GM04504 (cell line): ENCODE measurements at regions not wholly inside any gene's neighbourhood (a gene's known extent, or its start where the extent isn't known, plus 50 kb on each side); places are given as distances from the start of the nearest gene placed in this dataset.

Experiments used
- DNase-seq: peaks from one replicate; pipeline ENCODE4 v3.0.0-alpha.2; 2012; ENCODE audit warnings: low read depth

DNA sequence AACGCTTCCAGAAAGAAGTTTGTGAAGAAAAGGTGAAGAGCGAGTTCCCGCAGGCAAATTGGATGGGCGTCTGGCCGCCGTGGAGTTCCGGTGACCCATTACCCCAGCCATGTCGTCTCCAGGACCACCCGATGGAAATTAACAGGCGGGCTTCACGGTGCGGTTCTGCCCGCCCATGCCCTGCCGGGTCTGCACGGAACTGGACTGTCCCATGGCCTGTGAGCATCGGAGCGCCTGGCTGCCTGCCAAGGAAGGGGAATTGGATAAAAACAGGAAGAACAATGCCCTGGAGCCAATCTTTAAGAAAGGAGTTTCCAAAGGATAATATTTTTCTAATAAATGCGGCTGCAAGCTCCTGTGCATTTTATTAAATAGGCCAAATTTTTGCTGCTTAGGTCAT lies 319.8 kb upstream of the SLC7A11 start:
- DNase-seq, result no peak

DNA sequence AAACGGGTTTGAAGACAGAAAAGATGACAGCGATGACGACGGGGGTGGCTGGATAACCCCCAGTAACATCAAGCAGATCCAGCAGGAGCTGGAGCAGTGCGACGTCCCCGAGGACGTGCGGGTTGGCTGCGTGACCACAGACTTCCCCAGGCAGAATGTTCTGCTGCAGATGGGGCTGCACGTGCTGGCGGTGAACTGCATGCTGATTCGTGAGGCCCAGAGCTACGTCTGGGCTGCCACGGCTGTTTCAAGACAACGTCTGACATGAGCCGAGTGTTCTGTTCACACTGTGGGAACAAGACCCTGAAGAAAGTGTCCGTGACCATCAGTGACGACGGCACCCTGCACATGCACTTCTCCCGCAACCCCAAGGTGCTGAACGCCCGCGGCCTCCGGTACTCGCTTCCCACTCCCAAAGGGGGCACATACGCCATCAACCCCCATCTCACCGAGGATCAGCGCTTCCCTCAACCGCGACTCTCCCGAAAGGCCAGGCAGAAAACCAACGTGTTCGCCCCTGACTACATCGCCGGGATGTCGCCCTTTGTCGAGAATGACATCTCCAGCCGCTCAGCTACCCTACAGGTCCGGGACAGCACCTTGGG lies 319.2 kb upstream of the SLC7A11 start:
- no peak for DNase-seq

DNA sequence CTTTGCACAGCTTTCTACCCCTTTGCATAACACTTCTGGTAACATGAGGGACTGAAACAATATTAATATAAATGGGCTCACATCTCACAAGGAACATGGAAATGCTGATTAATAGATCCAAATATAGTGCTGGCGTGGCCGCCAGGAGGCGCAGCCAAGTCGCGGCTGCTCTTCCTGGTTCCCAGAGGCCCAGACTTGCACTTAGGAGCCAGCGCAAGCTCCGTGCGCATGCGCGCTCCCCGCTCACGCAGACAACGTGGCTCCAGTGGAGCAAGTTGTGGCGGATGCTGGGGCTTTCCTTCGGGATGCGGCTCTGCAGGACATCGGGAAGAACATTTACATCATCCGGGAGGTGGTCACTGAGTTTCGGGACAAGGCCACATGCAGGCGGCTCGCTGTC lies 318.3 kb upstream of the SLC7A11 start:
- no peak for DNase-seq

DNA sequence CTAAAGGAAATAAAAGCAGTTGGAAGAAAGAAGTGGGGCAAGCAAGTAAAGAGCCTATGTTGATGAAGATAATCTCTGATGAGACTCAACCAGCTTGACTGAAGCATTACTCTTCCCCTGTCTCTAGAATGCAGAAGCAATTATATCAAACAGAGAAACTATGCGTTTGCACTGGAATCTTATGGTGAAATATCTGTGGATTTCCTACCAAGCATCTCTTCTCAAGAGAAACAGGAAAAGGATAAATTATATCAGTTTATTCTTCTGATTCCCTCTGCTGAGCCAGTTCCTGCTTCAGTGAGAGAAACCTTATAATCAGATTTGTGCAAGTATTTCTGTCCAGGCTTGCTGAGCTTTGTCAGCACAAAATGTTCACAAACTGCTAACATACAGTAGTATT lies 316.7 kb upstream of the SLC7A11 start:
- DNase-seq, result no peak

DNA sequence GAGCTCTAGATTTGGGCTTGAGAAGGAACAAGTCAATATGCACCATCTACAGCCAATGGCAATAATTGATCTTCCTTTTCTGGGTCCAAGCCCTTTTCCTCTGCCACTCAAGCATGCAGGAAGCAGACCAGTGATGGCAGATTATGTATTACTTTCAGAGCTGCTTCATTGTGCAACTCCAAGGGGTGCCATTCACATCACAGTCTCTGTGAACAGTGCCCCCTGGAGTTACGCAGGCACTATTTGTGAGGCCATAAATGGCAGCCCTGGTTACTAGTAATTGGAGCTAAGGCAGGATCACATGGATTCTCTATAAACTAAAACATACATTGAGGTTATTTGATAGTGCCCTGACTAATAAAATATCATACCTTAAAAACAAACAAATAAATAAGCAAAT lies 313.4 kb upstream of the SLC7A11 start:
- no peak for DNase-seq

DNA sequence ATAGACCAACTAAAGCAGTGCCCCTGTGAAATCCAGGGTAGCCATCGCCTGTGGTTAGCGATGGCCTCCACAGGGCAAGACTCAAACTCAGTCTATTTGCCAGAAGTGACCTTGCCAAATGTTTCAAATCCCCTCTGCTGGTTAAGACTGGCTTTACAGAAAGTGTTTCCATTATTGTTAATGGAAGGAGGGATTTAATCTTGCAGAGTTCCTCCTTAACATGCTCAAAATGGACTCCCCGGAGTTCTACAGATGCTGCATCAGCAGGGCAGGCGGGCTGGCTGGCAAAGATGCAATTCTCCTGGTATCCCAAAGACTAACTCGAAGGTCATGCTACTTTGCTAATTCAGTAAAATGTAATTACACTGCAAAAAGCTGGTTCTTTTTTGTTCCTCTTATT lies 313.0 kb upstream of the SLC7A11 start:
- DNase-seq, result no peak

DNA sequence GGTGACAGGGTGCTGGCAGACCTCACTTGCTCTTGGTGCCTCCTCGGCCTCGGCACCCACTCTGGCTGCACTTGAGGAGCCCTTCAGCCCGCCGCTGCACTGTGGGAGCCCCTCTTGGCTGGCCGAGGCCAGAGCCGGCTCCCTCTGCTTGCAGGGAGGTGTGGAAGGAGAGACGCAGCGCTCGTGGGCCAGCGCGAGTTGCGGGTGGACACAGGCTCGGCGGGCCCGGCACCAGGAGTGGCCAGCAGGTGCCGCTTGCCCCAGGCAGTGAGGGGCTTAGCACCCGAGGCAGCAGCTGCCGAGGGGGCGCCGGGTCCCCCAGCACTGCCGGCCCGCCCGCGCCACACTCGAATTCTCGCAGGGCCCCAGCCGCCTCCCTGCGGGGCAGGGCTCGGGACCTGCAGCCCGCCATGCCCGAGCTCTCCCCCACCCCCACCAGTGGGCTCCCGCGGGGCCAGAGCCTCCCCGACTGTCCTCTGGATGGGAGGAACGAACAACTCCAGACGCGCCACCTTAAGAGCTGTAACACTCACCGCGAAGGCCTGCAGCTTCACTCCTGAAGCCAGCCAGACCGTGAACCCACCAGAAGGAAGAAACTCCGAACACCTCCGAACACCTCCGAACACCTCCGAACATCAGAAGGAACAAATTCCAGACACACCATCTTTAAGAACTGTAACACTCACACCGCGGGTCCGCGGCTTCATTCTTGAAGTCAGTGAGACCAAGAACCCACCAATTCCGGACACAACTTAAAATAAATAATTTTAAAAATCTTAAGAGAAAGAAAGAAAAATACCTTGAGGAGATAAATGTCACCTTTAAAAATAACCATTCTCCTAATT lies 311.1 kb upstream of the SLC7A11 start:
- no peak for DNase-seq

DNA sequence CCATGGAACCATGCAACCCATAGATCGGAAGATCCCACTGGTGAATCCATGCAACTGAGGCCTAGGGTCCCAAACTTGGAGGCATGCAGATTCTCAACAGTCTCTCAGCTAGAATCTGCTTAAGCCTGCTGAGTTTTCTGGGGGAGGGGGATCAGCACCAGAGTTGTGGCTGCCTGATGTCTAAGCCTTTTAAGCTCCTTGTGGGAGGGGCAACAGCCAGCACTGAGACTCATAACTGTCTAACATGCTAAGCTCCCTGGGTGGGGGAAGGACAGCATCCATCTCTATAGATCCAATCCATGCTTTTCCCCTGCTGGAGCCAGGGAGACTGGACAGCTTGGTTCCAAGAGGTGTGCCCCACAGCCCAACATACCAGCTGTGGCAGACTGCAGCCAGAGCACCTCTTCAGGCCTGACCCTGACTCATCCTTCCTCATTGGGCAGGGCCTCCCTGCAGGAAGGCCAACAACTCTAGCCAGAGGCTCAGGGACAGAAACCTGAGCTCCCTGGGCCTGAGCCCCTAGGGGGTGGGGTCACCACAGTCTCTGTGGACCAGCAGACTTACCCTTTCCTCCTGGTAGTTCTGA lies 300.1 kb upstream of the SLC7A11 start:
- DNase-seq, result no peak

DNA sequence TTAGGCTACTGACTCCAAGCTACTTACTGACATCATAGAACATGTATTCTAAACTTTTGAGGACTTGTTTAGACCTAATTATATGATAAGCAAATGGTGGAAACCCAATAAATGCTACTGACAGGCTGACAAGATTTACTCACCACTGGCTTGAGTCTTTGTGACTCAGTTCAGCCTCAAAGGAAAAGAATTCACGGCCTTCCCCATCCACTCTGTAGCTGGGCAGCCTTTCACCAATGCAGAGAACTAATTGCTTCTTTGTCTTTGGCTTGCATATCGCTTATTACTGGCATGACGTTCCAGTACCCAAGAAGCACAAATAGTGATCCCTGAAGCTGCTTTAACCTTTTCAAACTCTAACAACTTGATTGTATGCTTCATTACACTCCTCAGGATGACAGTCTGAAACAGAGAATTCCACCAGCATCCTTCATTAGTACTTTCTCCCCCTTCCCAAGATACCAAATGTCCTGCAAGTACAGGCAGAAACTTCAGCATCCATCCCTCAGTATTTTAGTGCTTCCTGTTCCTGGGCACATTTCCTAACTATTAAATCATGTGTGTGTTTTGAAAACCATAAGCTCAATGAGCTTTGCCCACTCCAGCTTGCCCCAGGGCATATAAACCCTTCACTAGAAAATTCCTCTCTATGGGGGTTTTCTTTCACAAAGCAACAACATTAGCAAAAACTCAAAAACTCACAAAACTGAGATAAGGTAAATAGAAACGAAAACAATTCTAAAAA lies 298.1 kb upstream of the SLC7A11 start:
- peak; percentile 62 for DNase-seq

DNA sequence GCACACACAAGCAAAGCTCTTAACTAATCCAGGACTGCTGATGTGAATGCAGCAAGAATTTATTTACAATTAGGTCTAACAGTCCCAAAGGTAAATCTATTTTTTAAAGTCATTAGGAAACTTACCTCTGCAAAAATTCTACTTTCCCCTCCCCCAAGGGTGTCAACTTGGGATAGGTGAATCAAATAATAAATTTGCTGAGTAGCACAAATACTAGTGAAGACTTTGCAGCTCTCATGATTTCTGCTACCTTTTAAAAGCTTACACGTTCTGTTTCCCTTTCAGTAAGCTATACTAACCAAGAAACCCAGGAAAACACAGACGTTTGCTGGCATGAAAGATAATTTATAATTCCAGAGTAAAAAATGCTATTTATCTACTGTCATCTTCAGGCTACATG lies 296.6 kb upstream of the SLC7A11 start:
- DNase-seq, result no peak

DNA sequence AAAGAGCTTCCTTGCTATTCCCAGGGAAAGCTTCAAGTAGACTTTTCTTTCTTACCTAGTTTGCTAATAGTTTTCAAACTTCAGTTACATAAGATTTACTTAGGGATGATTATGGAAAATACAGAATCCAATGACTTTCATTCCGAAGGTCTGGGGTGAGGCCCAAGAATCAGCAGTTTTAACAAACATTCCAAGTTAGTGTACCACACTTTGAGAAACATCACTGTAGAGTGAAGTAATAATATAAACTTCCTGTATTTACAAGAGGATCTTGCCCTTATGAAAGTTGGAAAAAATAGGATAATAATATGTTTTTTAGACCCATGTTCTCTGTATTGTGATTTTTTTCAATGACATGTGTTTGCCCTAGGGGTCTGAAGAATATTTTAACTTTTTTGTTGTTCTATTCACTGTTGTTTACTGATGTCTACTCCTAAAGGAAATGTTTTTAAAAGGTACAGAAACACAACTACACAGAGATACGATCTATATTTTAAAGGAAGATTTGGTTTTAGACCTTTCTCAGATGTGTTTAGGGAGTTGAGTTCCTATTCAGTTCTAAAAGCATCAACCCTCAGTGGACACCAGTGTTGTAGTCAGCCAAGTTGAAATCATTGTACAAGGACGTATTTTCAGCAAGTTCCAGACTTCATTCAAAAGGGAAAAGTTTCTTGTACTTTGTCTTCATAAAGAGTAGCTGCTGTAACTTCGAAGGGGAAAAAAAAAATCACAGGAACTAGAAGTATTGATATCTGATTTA lies 295.8 kb upstream of the SLC7A11 start:
- no peak for DNase-seq

DNA sequence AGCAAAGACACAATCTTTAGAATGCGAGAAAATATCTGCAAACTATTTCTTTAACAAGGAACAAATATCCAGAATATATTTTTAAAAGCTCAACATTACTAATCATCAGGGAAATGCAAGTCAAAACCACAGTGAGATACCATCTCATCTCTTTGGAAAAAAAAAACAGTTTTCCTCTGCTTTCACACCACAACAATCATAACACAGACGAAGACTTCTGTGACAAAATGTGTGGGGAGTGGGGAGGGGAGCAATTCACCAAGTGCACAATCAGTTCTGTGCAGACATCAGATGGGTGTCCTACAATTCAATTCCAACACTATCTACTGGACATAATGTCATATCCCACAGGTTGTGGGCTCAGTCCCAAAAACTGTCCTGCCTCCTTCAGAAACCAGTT lies 293.2 kb upstream of the SLC7A11 start:
- DNase-seq, result no peak

DNA sequence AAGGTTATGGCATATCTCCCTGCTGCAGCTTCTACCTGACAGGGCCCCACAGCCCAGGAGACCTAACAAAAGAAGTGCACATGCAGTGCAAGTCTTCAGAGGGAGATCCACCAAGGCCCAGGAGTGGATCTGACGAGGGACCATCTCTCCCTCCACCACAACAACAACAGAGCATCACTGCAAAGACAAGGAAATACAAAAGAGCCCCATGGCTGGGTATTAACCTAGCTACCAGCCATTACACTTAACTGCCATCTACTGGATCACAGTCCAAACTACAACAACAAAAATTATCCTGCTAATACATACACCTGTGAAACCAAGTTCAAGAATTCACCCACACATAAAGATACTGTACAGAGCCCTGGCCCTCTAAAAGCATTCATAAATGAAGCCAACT lies 280.2 kb upstream of the SLC7A11 start:
- DNase-seq, result no peak

DNA sequence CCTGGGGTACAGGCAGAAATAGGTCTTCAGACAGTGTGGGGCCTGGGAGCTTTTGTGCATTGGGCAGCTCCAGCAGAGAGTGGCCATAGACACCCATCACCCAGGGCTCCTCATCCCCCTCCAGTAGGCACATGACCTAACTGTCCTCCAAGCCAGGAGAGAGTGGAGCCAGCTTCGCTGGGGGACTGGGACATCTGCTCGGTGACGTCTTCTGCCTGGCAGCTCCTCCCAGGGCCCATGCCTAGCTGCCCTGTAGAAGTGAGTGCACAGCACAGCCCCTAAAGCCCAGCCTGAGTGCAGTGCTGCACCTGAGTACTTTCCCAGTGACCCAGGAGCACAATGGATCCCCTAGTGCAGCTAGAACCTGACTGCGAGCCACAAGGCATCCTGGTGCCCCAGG lies 279.7 kb upstream of the SLC7A11 start:
- DNase-seq, result no peak

DNA sequence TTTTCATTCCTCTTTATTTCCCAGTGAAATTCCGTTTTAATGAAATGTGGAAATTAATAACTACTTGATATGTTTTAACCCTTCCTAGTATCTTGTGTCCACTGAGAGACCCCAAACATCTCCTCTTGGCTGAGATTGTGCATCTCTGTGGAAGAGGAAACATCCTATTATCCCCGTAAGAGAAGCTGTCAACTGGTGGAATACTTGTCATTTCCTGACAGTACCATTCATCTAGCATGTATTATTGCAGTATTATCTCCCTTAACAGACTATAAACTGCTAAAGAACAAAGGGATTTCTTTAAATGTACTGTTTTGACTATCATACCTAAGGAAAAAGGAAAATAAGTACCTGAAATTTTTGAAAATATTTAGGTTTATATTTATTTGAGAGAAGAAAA lies 277.3 kb upstream of the SLC7A11 start:
- no peak for DNase-seq

DNA sequence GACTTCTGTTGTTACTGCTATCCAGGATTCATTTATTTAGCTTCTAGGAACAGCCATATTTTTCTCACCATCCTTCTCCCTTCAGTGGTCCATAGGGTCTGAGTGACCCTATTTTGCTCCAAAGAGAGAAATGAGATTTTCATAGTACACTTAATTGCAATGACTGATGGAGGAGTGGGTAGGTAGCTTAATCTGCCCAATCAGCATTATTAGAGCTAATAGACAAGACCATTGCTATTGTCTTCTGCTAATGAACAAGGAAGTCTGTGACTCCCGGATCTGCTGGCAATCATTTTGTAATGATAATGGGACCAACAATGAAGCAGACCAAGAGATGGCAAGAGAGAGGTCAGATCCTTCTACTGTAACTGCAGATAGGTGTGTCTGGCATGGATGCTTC lies 271.4 kb upstream of the SLC7A11 start:
- DNase-seq, result no peak

DNA sequence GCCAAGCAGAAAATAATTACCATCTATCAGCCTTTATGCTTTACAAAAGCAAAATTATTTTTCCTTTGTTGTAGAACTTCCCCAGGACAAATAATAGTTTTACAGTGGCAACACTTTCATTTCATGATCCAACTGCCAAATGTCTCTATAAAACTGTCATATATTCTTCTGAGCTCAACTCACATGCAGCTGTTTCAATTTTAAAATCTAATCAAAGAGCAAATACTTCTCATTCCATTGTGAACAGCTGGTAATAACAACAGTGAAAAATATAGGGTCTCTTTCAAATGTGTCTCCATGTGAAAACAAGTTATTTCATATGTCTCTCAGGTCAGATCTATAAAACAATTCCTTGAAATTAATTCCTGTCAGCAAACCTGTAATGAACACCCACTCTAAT lies 270.6 kb upstream of the SLC7A11 start:
- DNase-seq, result no peak

DNA sequence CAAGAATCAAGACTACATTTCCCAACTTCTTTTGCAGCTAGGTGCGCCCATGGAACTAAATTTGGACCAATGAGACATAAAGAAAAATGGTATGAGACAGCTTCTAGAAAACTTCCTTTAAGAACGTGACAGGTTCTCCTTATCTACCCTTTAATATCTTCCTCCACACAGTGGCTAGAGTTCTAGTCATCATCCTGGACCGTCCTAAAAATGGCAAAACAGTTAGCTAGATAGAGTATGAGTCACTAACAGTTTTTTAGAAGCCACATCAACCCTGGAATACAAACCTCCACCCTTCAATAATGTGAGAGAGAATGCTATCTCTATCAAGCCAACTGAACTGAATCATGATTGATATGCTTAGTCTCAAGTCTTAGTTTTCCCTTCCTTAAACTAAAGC lies 267.9 kb upstream of the SLC7A11 start:
- DNase-seq, result no peak

DNA sequence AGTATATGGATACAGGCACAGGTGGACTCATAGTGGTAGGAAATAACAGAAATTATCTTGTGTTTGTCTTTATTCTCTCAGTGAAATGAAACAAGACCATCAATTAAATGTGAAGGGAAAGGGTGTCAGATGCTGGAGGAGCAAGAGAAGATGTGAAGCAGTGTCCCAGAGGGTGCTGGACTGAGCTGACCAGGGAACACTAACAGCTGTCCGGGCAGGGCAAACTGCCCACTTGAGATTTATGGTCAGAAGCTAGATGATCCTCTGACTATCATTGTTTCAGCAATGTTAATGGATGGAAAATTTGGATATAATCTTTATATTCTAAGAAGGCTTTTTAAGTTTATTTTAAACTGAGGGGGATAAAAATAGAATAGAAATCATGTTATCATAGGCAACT lies 267.2 kb upstream of the SLC7A11 start:
- no peak for DNase-seq

DNA sequence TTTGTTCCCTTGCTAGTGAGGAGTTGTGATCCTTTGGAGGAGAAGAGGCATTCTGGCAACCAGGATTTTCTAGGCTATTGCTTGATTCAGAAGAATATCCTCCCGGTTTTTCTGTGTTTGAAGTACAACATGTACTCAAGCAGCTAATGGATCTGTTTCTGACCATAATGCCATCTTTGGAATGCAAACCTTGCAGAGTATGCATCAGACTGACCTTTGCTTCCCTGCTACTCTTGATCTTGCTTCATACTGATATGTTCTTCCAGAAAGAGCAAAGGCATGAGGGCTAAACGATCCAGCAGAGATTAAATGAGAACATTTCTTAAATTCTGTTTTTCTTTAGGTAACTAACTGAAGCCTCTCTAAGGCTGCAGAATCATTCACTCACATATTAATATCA lies 265.4 kb upstream of the SLC7A11 start:
- no peak for DNase-seq

DNA sequence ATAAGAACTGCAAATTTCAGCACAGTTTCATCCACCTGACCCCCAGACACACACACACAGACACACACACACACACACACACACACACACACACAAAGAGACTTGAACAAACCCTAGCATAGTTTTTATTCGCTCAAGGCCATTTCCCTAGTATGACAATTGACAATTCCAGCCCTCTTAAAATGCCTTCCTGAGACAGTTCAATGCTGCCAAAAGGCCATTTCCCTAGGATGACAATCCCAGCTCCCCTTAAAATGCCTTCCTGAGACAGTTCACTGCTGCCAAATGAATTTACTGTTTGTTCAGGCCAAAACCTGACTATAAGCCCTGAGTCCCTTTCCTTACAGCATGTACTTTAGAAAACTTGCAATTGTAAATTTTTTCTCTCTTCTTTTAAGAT lies 259.5 kb upstream of the SLC7A11 start:
- DNase-seq, result no peak

DNA sequence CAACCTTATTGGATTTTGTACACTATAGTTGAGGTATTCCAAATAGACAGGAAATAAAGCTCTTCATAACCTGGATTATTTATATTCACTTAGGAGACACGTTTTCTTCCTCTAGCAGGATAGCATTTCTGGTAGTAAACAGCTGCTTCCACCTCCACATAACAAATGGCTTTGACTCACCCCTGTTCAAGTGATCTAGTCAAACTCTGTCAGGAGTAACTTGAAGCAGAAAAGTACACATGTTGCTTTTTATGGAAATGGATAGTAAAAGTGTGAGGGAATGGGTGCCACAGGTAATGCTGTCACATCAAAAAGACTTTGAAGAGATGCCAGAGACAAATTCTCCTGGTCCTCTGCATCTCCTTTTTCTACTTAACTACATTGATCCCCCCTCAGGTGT lies 258.7 kb upstream of the SLC7A11 start:
- DNase-seq, result no peak
